ENCODE measurements at regions not wholly inside any gene's neighbourhood (a gene's known extent, or its start where the extent isn't known, plus 50 kb on each side); places are given as distances from the start of the nearest gene placed in this dataset.

GRCh38 chr7:52189153-52189778, 846.2 kb upstream of the POM121L12 start:
- WGBS, 3 donors, result 56 to 78% (median 72%) methylated on average over 2 of the region's 2 CpGs
- H3K9me3 ChIP-seq, result no peaks in the 10 kb centered on the region
- no peak overlapping the region for H3K27ac ChIP-seq
- H3K36me3 ChIP-seq, result no peaks in the 10 kb centered on the region
- H3K4me1 ChIP-seq (ENCODE audit: insufficient read depth), result no peaks in the 10 kb centered on the region
- no peak overlapping the region for H3K4me3 ChIP-seq
- TF ChIP-seq POLR2A (IDR thresholded peaks at IDR 0.05) (no peak), EP300 (IDR thresholded peaks at IDR 0.05) (no peak)
- TF ChIP-seq, protein P1, sequence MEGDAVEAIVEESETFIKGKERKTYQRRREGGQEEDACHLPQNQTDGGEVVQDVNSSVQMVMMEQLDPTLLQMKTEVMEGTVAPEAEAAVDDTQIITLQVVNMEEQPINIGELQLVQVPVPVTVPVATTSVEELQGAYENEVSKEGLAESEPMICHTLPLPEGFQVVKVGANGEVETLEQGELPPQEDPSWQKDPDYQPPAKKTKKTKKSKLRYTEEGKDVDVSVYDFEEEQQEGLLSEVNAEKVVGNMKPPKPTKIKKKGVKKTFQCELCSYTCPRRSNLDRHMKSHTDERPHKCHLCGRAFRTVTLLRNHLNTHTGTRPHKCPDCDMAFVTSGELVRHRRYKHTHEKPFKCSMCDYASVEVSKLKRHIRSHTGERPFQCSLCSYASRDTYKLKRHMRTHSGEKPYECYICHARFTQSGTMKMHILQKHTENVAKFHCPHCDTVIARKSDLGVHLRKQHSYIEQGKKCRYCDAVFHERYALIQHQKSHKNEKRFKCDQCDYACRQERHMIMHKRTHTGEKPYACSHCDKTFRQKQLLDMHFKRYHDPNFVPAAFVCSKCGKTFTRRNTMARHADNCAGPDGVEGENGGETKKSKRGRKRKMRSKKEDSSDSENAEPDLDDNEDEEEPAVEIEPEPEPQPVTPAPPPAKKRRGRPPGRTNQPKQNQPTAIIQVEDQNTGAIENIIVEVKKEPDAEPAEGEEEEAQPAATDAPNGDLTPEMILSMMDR (IDR thresholded peaks at IDR 0.05), result no peak
- DNase-seq, result no peak
- intact Hi-C loops (cut with DNase I), result no loop called here
- H3K27me3 ChIP-seq, result no peaks in the 10 kb centered on the region

DNA sequence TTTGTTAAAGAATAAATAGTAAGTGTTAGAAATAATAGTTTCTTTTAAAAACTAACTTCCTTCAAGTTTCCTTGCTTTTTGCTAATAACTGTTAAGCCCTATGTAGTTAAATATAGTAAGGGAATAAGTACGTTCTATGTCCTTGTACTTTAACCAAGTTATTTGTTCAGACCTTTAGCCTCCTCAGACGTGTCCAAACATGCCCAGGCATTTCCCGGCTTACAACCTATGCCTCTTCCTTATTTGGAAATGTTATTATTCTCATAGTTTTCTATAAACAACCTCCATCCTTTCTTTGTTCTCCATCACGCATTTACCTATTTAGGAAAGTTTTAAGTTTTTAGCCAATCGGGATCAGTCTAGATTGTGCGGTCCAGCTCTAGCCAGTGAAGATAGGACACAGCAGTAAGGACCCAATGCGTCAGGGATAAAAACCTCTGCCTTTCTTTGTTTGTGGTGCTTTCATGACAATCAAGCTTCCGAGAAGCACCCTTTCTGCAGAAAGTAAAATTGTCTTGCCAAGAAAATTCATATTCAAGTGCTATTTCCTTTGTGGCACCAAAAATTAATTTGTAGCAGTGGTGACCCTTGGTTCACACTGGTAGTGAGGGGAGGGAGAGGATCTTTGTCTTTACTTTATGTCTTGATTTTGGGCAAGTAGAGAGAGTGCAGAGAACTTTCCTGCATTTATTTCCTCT, 851.3 kb upstream of the POM121L12 start:
- H3K9me3 ChIP-seq, result no peaks in the 10 kb centered on the region

DNA sequence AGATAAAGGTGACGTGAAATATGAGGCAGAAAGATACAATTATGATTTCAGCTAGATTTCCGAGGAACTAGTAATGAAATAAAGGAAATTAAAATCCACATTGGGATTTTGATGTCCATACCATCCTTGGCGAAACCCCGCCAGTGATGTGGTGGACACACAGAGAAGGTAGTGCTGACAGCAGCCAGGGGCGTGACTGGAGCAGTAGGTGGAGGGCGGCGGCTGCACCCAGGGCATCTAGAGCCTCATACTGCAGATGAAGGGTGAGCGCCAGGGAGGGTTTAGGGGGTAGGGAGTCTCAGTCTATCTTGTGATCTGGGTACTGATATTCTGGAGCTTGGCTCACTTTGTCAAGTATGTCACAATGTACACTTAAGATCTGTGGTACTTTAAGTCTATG, 855.5 kb upstream of the POM121L12 start:
- intact Hi-C loops (cut with DNase I), result no loop called here
- H3K36me3 ChIP-seq, result no peaks in the 10 kb centered on the region
- H3K27ac ChIP-seq, result no peak overlapping the region
- H3K9me3 ChIP-seq, result no peaks in the 10 kb centered on the region
- no peaks in the 10 kb centered on the region for H3K27me3 ChIP-seq
- H3K4me1 ChIP-seq (ENCODE audit: insufficient read depth), result no peaks in the 10 kb centered on the region
- 91 to 93% (median 93%) methylated on average over 8 of the region's 8 CpGs for WGBS, 3 donors
- no peak overlapping the region for H3K4me3 ChIP-seq
- TF ChIP-seq EP300 (IDR thresholded peaks at IDR 0.05) (no peak), POLR2A (IDR thresholded peaks at IDR 0.05) (no peak)
- TF ChIP-seq, protein P1 (IDR thresholded peaks at IDR 0.05), result no peak
- no peak for DNase-seq

More for the DNA sequence above, 851.3 kb upstream of the POM121L12 start:
- intact Hi-C loops (cut with DNase I), result no loop called here
- no peaks in the 10 kb centered on the region for H3K4me1 ChIP-seq (ENCODE audit: insufficient read depth)
- H3K27ac ChIP-seq, result no peak overlapping the region
- no peaks in the 10 kb centered on the region for H3K36me3 ChIP-seq
- 69 to 90% (median 84%) methylated on average over 8 of the region's 8 CpGs for WGBS, 3 donors
- no peak for DNase-seq
- H3K27me3 ChIP-seq, result no peaks in the 10 kb centered on the region
- TF ChIP-seq, protein P1 (IDR thresholded peaks at IDR 0.05), result no peak
- H3K4me3 ChIP-seq, result no peak overlapping the region

DNA sequence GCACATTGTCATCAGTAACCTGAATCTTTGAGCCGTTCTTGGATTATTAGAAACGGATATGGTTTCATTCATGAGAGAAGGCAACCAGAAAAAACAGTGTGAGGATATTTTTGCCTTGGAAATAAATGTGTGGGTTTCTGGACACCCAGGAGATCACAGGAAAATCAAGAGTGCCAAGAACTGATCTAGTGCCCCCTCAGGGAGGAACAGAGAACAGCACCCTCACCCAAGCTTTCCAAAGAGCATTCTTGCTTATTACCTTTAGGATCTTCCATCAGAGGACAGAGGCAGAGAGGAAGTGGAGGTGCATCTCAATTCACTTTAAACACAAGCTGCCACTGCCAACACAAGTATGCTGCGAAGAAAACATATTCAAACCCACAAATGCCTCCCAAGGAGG, 851.5 kb upstream of the COBL start:
- no peak for DNase-seq
- no peak overlapping the region for H3K27ac ChIP-seq
- H3K36me3 ChIP-seq, result no peaks in the 10 kb centered on the region
- TF ChIP-seq, protein P1 (IDR thresholded peaks at IDR 0.05), result no peak
- TF ChIP-seq EP300 (IDR thresholded peaks at IDR 0.05) (no peak), POLR2A (IDR thresholded peaks at IDR 0.05) (no peak)
- no peaks in the 10 kb centered on the region for H3K27me3 ChIP-seq
- H3K9me3 ChIP-seq, result no peaks in the 10 kb centered on the region
- 78 to 85% (median 81%) methylated on average over 3 of the region's 3 CpGs for WGBS, 3 donors
- no peaks in the 10 kb centered on the region for H3K4me1 ChIP-seq (ENCODE audit: insufficient read depth)
- H3K4me3 ChIP-seq, result no peak overlapping the region
- intact Hi-C loops (cut with DNase I), result no loop called here
